ENCODE measurements at regions not wholly inside any gene's neighbourhood (a gene's known extent, or its start where the extent isn't known, plus 50 kb on each side); places are given as distances from the start of the nearest gene placed in this dataset.

GRCh38 chr5:164224772-164225171, 719.4 kb downstream of the MAT2B start:
- WGBS (ENCODE audit: insufficient coverage): no CpG with 5 or more reads among the region's 2 CpGs
- CTCF ChIA-PET: no interaction called here
- H3K4me1 Mint-ChIP-seq: no peaks in the 10 kb centered on the region
- peaks cover 0 to 6% (median 0%) of the 10 kb centered on the region in 3 donors for H3K9me3 ChIP-seq (ENCODE audit: control extremely low read depth in 1 of 3, control insufficient read depth in 2 of 3, insufficient read depth in 1 of 3, low read length in 2 of 3)
- H2AFZ ChIP-seq (ENCODE audit: insufficient read depth, low read depth, low read length, poor library complexity, severe bottlenecking): no peak overlapping the region
- H3K27me3 ChIP-seq (replicated peaks in 1 of 4; ENCODE audit: control extremely low read depth in 1 of 4, control insufficient read depth in 3 of 4, insufficient read depth in 4 of 4, low read length in 3 of 4): no peaks in the 10 kb centered on the region
- H4K20me1 ChIP-seq (ENCODE audit: control insufficient read depth, insufficient read depth, low read length, poor library complexity, severe bottlenecking): no peaks in the 10 kb centered on the region
- no peak overlapping the region for H3K9ac ChIP-seq (ENCODE audit: low read length)
- H3K4me1 ChIP-seq (ENCODE audit: control insufficient read depth in 2 of 2, insufficient read depth in 2 of 2, low read length in 2 of 2): no peaks in the 10 kb centered on the region
- TF ChIP-seq EZH2 (IDR thresholded peaks at IDR 0.05; ENCODE audit: borderline replicate concordance, insufficient read depth, low read depth, low read length, poor library complexity, severe bottlenecking): no peak
- no peak for TF ChIP-seq CTCF (IDR thresholded peaks at IDR 0.05)
- no peaks in the 10 kb centered on the region for H3K36me3 ChIP-seq (replicated peaks in 1 of 2; ENCODE audit: control extremely low read depth in 1 of 2, control insufficient read depth in 1 of 2, extremely low read depth in 1 of 2, insufficient read depth in 2 of 2, low read length in 1 of 2)
- H3K79me2 ChIP-seq (ENCODE audit: control insufficient read depth, insufficient read depth, low read length): no peaks in the 10 kb centered on the region
- no peaks in the 10 kb centered on the region for H3K27me3 Mint-ChIP-seq
- DNase-seq: no peak
- no peak overlapping the region for H3K27ac ChIP-seq (ENCODE audit: low read length in 2 of 2)
- no peak overlapping the region for H3K27ac Mint-ChIP-seq
- ATAC-seq (ENCODE audit: low read depth): no peak
- POLR2A ChIA-PET: no interaction called here
- no peaks in the 10 kb centered on the region for H3K9me3 Mint-ChIP-seq (ENCODE audit: insufficient read depth)
- no peak overlapping the region for H3K4me3 Mint-ChIP-seq
- H3K4me3 ChIP-seq (ENCODE audit: control extremely low read depth in 1 of 5, extremely low read depth in 1 of 5, insufficient read depth in 1 of 5, low read depth in 2 of 5, low read length in 4 of 5): no peak overlapping the region
- intact Hi-C loops (cut with micrococcal nuclease): no loop called here
- no peak overlapping the region for H3K4me2 ChIP-seq (replicated peaks; ENCODE audit: low read depth, low read length, poor library complexity, severe bottlenecking)

- H3K9ac ChIP-seq (ENCODE audit: low read length): no peak overlapping the region
- H3K27me3 Mint-ChIP-seq: peaks cover 4% of the 10 kb centered on the region
- peaks cover 0 to 6% (median 0%) of the 10 kb centered on the region in 3 donors for H3K9me3 ChIP-seq (ENCODE audit: control extremely low read depth in 1 of 3, control insufficient read depth in 2 of 3, insufficient read depth in 1 of 3, low read length in 2 of 3)
- DNase-seq: no peak
- no peaks in the 10 kb centered on the region for H3K4me1 Mint-ChIP-seq
- H3K4me3 Mint-ChIP-seq: no peak overlapping the region
- no peaks in the 10 kb centered on the region for H3K36me3 ChIP-seq (replicated peaks in 1 of 2; ENCODE audit: control extremely low read depth in 1 of 2, control insufficient read depth in 1 of 2, extremely low read depth in 1 of 2, insufficient read depth in 2 of 2, low read length in 1 of 2)
- no peak for TF ChIP-seq EZH2 (IDR thresholded peaks at IDR 0.05; ENCODE audit: borderline replicate concordance, insufficient read depth, low read depth, low read length, poor library complexity, severe bottlenecking)
- H3K4me2 ChIP-seq (replicated peaks; ENCODE audit: low read depth, low read length, poor library complexity, severe bottlenecking): no peak overlapping the region
- no peaks in the 10 kb centered on the region for H3K79me2 ChIP-seq (ENCODE audit: control insufficient read depth, insufficient read depth, low read length)
- H3K9me3 Mint-ChIP-seq (ENCODE audit: insufficient read depth): no peaks in the 10 kb centered on the region
- ChIA-PET POLR2A (no interaction called here), CTCF (no interaction called here)
- H4K20me1 ChIP-seq (ENCODE audit: control insufficient read depth, insufficient read depth, low read length, poor library complexity, severe bottlenecking): no peaks in the 10 kb centered on the region
- H3K4me3 ChIP-seq (ENCODE audit: control extremely low read depth in 1 of 5, extremely low read depth in 1 of 5, insufficient read depth in 1 of 5, low read depth in 2 of 5, low read length in 4 of 5): no peak overlapping the region
- H3K27ac ChIP-seq (ENCODE audit: low read length in 2 of 2): no peak overlapping the region
- H3K4me1 ChIP-seq (ENCODE audit: control insufficient read depth in 2 of 2, insufficient read depth in 2 of 2, low read length in 2 of 2): no peaks in the 10 kb centered on the region
- H3K27ac Mint-ChIP-seq: no peak overlapping the region
- ATAC-seq (ENCODE audit: low read depth): no peak
- H2AFZ ChIP-seq (ENCODE audit: insufficient read depth, low read depth, low read length, poor library complexity, severe bottlenecking): no peak overlapping the region
- intact Hi-C loops (cut with micrococcal nuclease): no loop called here
- no peaks in the 10 kb centered on the region for H3K27me3 ChIP-seq (replicated peaks in 1 of 4; ENCODE audit: control extremely low read depth in 1 of 4, control insufficient read depth in 3 of 4, insufficient read depth in 4 of 4, low read length in 3 of 4)
- 100% methylated on average over 1 of the region's 1 CpG for WGBS (ENCODE audit: insufficient coverage)
Measured at GRCh38 chr5:164230341-164230740, 724.9 kb downstream of the MAT2B start.
